Mesenchymal stem cell (in vitro differentiated cells and primary cell): ENCODE measurements at regions not wholly inside any gene's neighbourhood (a gene's known extent, or its start where the extent isn't known, plus 50 kb on each side); places are given as distances from the start of the nearest gene placed in this dataset.

Experiments used
- DNase-seq: peaks from one replicate; pipeline ENCODE4 v3.0.0-alpha.2; 2013
- H2AFZ ChIP-seq: one replicate; pipeline ENCODE4 v1.6.1; 2013; ENCODE audit warnings: low read depth, mild to moderate bottlenecking, control low read depth, inconsistent platforms, low read length, moderate library complexity
- H2AK5ac ChIP-seq: 2 replicates; pipeline ENCODE4 v1.6.1; 2013; ENCODE audit warnings: low read length, moderate library complexity, mild to moderate bottlenecking, inconsistent platforms; ENCODE audit not compliant: severe bottlenecking
- H2BK120ac ChIP-seq: one replicate; pipeline ENCODE4 v1.6.1; 2013; ENCODE audit warnings: low read depth, mild to moderate bottlenecking, inconsistent platforms, low read length, moderate library complexity
- H2BK12ac ChIP-seq, 2 experiments: one replicate each; pipeline ENCODE4 v1.6.1; 2013; ENCODE audit warnings: inconsistent platforms in 2 of 2, low read length in 2 of 2, mild to moderate bottlenecking in 2 of 2, moderate library complexity in 2 of 2, control low read depth in 1 of 2
- H2BK15ac ChIP-seq: one replicate; pipeline ENCODE4 v1.6.1; 2013; ENCODE audit warnings: mild to moderate bottlenecking, low read depth, inconsistent platforms; ENCODE audit not compliant: poor library complexity, severe bottlenecking
- H2BK5ac ChIP-seq: 2 replicates; pipeline ENCODE4 v1.6.1; 2013; ENCODE audit warnings: low read depth, mild to moderate bottlenecking, low read length, control low read depth, inconsistent platforms; ENCODE audit not compliant: poor library complexity, severe bottlenecking
- H3K14ac ChIP-seq, 2 experiments: one replicate each; pipeline ENCODE4 v1.6.1; 2013; ENCODE audit warnings: inconsistent platforms in 2 of 2, low read length in 2 of 2, control low read depth in 1 of 2, mild to moderate bottlenecking in 1 of 2, moderate library complexity in 1 of 2
- H3K18ac ChIP-seq, 2 experiments: one replicate each; pipeline ENCODE4 v1.6.1; 2013; ENCODE audit warnings: inconsistent platforms in 2 of 2, low read length in 2 of 2, control low read depth in 1 of 2, low read depth in 1 of 2, mild to moderate bottlenecking in 1 of 2
- H3K23ac ChIP-seq, 2 experiments: one replicate each; pipeline ENCODE4 v1.6.1; 2013; ENCODE audit warnings: inconsistent platforms in 2 of 2, low read length in 2 of 2, mild to moderate bottlenecking in 2 of 2, moderate library complexity in 2 of 2, control low read depth in 1 of 2
- H3K27ac ChIP-seq: 2 replicates; pipeline ENCODE4 v1.5.1; 2013; ENCODE audit warnings: mild to moderate bottlenecking, moderate library complexity, low read length, control low read depth, inconsistent platforms; ENCODE audit not compliant: poor library complexity, severe bottlenecking
- H3K27me3 ChIP-seq, 2 experiments: 2 replicates each; pipeline versions ENCODE4 v1.6.1 to v1.7.0; 2013; ENCODE audit warnings: low read length in 2 of 2, mild to moderate bottlenecking in 2 of 2, moderate library complexity in 2 of 2, control low read depth in 1 of 2, inconsistent platforms in 1 of 2; ENCODE audit not compliant: control insufficient read depth in 1 of 2, insufficient read depth in 1 of 2
- H3K36me3 ChIP-seq, 2 experiments: 2 replicates each; pipeline versions ENCODE4 v1.6.1 to v1.7.0; 2013; ENCODE audit warnings: low read length in 2 of 2, control low read depth in 1 of 2, inconsistent platforms in 1 of 2, low read depth in 1 of 2, mild to moderate bottlenecking in 1 of 2; ENCODE audit not compliant: insufficient read depth in 2 of 2, control insufficient read depth in 1 of 2
- H3K4ac ChIP-seq, 2 experiments: one replicate each; pipeline ENCODE4 v1.6.1; 2013; ENCODE audit warnings: inconsistent platforms in 2 of 2, low read length in 2 of 2, mild to moderate bottlenecking in 2 of 2, moderate library complexity in 2 of 2, control low read depth in 1 of 2, low read depth in 1 of 2
- H3K4me1 ChIP-seq: 2 replicates; pipeline ENCODE4 v1.6.1; 2013; ENCODE audit warnings: low read depth, low read length, control low read depth; ENCODE audit not compliant: control insufficient read depth, insufficient read depth
- H3K4me2 ChIP-seq: 2 replicates; pipeline ENCODE4 v1.6.1; 2013; ENCODE audit warnings: low read length, mild to moderate bottlenecking, inconsistent platforms; ENCODE audit not compliant: poor library complexity, severe bottlenecking
- H3K4me3 ChIP-seq, 2 experiments: 2 replicates each; pipeline versions ENCODE4 v1.5.1 to v1.7.0; 2013; ENCODE audit warnings: low read length in 2 of 2, mild to moderate bottlenecking in 2 of 2, control low read depth in 1 of 2, low read depth in 1 of 2; ENCODE audit not compliant: insufficient read depth in 1 of 2
- H3K79me1 ChIP-seq: replicated peaks from 2 replicates; pipeline ENCODE4 v1.6.1; 2013; ENCODE audit warnings: mild to moderate bottlenecking, control low read depth, low read length, inconsistent platforms; ENCODE audit not compliant: poor library complexity, severe bottlenecking
- H3K9ac ChIP-seq: 2 replicates; pipeline ENCODE4 v1.7.0; 2013; ENCODE audit warnings: mild to moderate bottlenecking, low read length, moderate library complexity
- H3K9me3 ChIP-seq: 2 replicates; pipeline ENCODE4 v1.7.0; 2013; ENCODE audit warnings: mild to moderate bottlenecking, low read length; ENCODE audit not compliant: control insufficient read depth
- H4K8ac ChIP-seq: one replicate; pipeline ENCODE4 v1.6.1; 2013; ENCODE audit warnings: inconsistent platforms, mild to moderate bottlenecking, low read length, moderate library complexity
- H4K91ac ChIP-seq: one replicate; pipeline ENCODE4 v1.6.1; 2013; ENCODE audit warnings: mild to moderate bottlenecking, low read length, inconsistent platforms
- WGBS: methylation state at CpG from one replicate; pipeline ENCODE4 v1.1.7; 2013; ENCODE audit warnings: mixed read lengths; 5-methylcytosine and 5-hydroxymethylcytosine counted together

DNA sequence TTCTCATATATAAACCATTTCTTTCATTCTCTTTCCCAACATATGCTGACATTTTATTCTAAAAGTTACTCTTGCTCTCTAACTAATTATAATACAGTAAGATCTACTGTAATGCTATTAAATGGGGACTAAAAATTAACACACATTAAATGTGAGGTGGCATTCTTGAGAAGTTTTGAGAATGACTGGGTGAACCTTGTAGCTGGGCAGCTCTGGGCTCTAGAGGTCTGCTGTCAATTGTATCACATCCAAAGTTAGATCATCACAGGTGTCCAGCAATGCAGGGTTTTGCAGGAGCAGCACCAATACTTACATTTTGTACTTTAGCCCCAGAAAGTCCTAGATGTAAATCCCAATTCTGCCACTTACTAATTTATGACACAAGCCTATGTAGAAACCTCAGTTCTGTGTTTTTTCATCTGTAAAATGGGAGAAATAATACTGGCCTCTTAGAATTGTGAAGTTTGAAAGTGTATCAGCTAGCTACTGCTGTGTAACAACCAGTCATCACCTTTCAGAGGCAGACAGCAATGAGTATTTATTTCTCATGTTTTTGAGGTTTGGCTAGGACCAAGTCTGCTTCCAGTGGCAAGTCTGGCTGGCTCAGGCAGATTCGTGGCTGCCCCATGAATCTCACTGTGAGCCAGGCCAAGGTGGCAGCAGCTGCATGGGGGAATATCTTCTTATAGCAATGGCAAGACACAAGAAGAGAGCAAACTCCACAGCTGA lies 79.6 kb upstream of the EMX2 start:
- peak overlapping the region; percentile 89 for H3K27ac ChIP-seq
- no peak overlapping the region for H3K18ac ChIP-seq
- no peak overlapping the region for H2AFZ ChIP-seq
- no peak overlapping the region for H3K4ac ChIP-seq
- H3K14ac ChIP-seq, result no peak overlapping the region
- no peak overlapping the region for H2BK5ac ChIP-seq
- H3K4me1 ChIP-seq, result peaks cover 17% of the 10 kb centered on the region
- H2BK12ac ChIP-seq, result no peak overlapping the region
- peak overlapping the region; percentile 90 for H3K9ac ChIP-seq
- DNase-seq, result no peak
- H2BK15ac ChIP-seq, result no peak overlapping the region
- no peak overlapping the region for H3K4me2 ChIP-seq
- H3K4me3 ChIP-seq, result no peak overlapping the region
- no peak overlapping the region for H3K23ac ChIP-seq
- peak overlapping the region; percentile 88 for H2AK5ac ChIP-seq
- no peaks in the 10 kb centered on the region for H3K79me1 ChIP-seq
- no peak overlapping the region for H4K91ac ChIP-seq
- no peaks in the 10 kb centered on the region for H3K36me3 ChIP-seq
- no peak overlapping the region for H4K8ac ChIP-seq
- no peak overlapping the region for H2BK120ac ChIP-seq
- WGBS, result 92% methylated on average over 1 of the region's 1 CpG
- peaks cover 6% of the 10 kb centered on the region for H3K9me3 ChIP-seq
- peaks cover 0 to 12% of the 10 kb centered on the region in 2 experiments for H3K27me3 ChIP-seq

DNA sequence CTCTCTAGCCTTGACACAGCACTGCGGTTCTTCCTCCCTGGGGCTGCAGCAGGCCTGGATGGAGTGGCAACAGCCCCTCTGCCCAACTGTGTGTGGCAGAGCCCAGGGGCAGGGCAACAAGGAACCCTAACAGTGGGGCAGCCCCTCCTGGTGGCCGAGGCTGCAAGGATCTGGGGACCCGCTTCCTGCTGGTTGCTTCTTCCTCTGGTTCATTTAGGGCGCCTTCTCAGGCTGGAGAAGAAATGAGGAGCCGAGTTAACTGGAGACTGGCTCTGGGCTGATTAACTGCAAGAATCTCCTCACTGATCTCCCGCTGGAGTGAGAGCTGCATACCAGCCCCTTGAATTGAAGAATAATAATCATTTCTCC lies 80.1 kb upstream of the EMX2 start:
- no peak overlapping the region for H2AFZ ChIP-seq
- H4K8ac ChIP-seq, result no peak overlapping the region
- peaks cover 6% of the 10 kb centered on the region for H3K9me3 ChIP-seq
- no peak overlapping the region for H3K23ac ChIP-seq
- H2BK120ac ChIP-seq, result no peak overlapping the region
- peak overlapping the region; percentile 11 to 59 for H3K18ac ChIP-seq
- no peak overlapping the region for H2BK12ac ChIP-seq
- no peak overlapping the region for H3K4me2 ChIP-seq
- no peaks in the 10 kb centered on the region for H3K79me1 ChIP-seq
- peak overlapping the region; percentile 34 for H2BK5ac ChIP-seq
- H3K27ac ChIP-seq, result peak overlapping the region; percentile 89
- peak; percentile 25 for DNase-seq
- peak overlapping the region; percentile 78 for H2AK5ac ChIP-seq
- H3K4me3 ChIP-seq, result peak overlapping the region in 1 of 2 experiments; percentile 27
- H3K4ac ChIP-seq, result no peak overlapping the region
- no peak overlapping the region for H2BK15ac ChIP-seq
- H3K4me1 ChIP-seq, result peaks cover 18% of the 10 kb centered on the region
- 58% methylated on average over 5 of the region's 6 CpGs for WGBS
- peak overlapping the region; percentile 90 for H3K9ac ChIP-seq
- H3K14ac ChIP-seq, result peak overlapping the region in 1 of 2 experiments; percentile 66
- H4K91ac ChIP-seq, result peak overlapping the region; percentile 19
- peaks cover 0 to 12% of the 10 kb centered on the region in 2 experiments for H3K27me3 ChIP-seq
- no peaks in the 10 kb centered on the region for H3K36me3 ChIP-seq

DNA sequence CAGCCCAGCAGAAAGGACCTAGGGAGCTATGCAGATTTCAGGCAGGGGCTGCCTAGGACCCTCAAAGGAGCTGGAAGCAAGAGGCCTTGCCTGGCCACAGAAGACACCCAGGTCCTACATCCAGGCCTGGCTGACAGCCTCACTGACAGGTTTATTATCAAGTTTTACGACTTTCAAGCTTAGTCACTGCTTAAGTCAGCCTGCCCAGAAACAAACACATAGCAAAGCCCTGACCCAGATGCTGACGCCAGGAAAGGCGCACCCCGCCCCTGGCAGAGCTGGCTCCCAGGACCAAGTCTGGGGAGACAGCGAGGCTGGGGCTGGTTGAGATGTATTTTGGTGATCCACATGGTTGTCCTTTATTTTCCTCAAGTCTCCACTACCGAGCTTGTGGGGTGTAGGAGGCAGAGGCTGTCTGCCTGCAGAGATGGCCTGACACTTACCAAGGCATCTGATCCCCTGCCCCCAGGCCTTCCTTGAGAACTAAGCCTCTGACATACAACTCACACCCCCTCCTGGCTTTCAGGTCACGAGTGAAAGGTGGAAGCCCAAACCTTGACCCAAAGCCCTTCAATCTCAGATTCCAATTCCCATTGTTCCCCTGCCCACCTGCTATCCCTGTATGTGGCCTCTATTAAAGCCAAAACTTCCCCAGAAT lies 80.7 kb upstream of the EMX2 start:
- Histone ChIP-seq H3K4me3 (peak overlapping the region in 1 of 2 experiments; percentile 27), H3K18ac (peak overlapping the region in 1 of 2 experiments; percentile 11), H2AFZ (no peak overlapping the region), H2AK5ac (peak overlapping the region; percentile 89), H3K27ac (peak overlapping the region; percentile 89), H2BK12ac (peak overlapping the region in 1 of 2 experiments; percentile 37), H3K36me3 (no peaks in the 10 kb centered on the region), H3K4me1 (peaks cover 18% of the 10 kb centered on the region), H3K14ac (no peak overlapping the region), H3K23ac (no peak overlapping the region), H2BK120ac (no peak overlapping the region), H3K9me3 (peaks cover 6% of the 10 kb centered on the region), H3K9ac (peak overlapping the region; percentile 90), H2BK5ac (peak overlapping the region; percentile 34), H2BK15ac (no peak overlapping the region), H3K4ac (no peak overlapping the region), H4K8ac (peak overlapping the region; percentile 12), H3K27me3 (peaks cover 0 to 12% of the 10 kb centered on the region in 2 experiments), H3K4me2 (peak overlapping the region; percentile 48), H4K91ac (peak overlapping the region; percentile 19), H3K79me1 (no peaks in the 10 kb centered on the region)
- peak; percentile 92 for DNase-seq
- WGBS, result 5% methylated on average over 6 of the region's 7 CpGs
